ENCODE measurements at regions not wholly inside any gene's neighbourhood (a gene's known extent, or its start where the extent isn't known, plus 50 kb on each side); places are given as distances from the start of the nearest gene placed in this dataset.

DNA sequence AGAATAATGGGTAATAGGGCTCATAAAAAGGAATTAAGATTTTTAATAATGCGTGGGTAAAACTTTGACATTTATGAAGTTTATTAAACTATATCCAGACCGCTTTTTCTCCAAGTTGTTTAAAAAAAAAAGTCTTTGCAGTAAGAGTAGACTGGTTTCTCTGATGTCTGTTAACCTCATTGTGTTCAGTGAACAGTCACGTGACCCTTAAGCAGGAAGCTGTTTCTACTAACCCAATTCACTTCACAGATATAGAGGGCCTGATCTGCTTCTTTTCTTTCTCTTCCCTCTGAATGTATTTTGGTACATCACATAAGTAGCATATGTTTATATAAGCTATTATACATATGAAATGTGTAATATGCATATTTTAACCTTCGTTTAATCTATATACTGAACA, 1011.3 kb upstream of the CELF4 start:
- TF ChIP-seq, protein P1, sequence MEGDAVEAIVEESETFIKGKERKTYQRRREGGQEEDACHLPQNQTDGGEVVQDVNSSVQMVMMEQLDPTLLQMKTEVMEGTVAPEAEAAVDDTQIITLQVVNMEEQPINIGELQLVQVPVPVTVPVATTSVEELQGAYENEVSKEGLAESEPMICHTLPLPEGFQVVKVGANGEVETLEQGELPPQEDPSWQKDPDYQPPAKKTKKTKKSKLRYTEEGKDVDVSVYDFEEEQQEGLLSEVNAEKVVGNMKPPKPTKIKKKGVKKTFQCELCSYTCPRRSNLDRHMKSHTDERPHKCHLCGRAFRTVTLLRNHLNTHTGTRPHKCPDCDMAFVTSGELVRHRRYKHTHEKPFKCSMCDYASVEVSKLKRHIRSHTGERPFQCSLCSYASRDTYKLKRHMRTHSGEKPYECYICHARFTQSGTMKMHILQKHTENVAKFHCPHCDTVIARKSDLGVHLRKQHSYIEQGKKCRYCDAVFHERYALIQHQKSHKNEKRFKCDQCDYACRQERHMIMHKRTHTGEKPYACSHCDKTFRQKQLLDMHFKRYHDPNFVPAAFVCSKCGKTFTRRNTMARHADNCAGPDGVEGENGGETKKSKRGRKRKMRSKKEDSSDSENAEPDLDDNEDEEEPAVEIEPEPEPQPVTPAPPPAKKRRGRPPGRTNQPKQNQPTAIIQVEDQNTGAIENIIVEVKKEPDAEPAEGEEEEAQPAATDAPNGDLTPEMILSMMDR (IDR thresholded peaks at IDR 0.05) = no peak
- no peak for TF ChIP-seq POLR2A (IDR thresholded peaks at IDR 0.05)

All from Peyer's patch (tissue), 4 donors.